K562 (cell line): ENCODE measurements at regions not wholly inside any gene's neighbourhood (a gene's known extent, or its start where the extent isn't known, plus 50 kb on each side); places are given as distances from the start of the nearest gene placed in this dataset.

Experiments
- BRF1 ChIP-seq: IDR thresholded peaks from 3 replicates; pipeline ENCODE4 v1.6.1; 2011; ENCODE audit warnings: borderline replicate concordance, mild to moderate bottlenecking; ENCODE audit not compliant: insufficient read length; ENCODE audit errors: extremely low read depth
- MEF2D ChIP-seq: conservative IDR thresholded peaks from 2 replicates; pipeline ENCODE4 v1.6.1; 2016; ENCODE audit warnings: low read depth, missing genetic modification characterization, missing compliant biosample characterization
- TRIM28 ChIP-seq: fragments of 450-650 bp; IDR thresholded peaks from 2 replicates; pipeline ENCODE4 v1.6.1; 2017
- TF ChIP-seq, protein P1 (sequence below): fragments of 450-650 bp; IDR thresholded peaks from 2 replicates; pipeline ENCODE4 v1.6.1; 2016; ENCODE audit warnings: mild to moderate bottlenecking, moderate library complexity
- TF ChIP-seq, protein P2 (sequence below), 2 experiments: fragments of 250-450 bp in 1 of 2; fragments of 450-650 bp in 1 of 2; sonication (Bioruptor Pico) in 1 of 2; IDR thresholded peaks; 2 replicates each; pipeline versions ENCODE4 v1.6.1 to v1.8.0; 2016 to 2021; ENCODE audit warnings: mild to moderate bottlenecking in 2 of 2, moderate library complexity in 2 of 2, missing compliant biosample characterization in 1 of 2, missing genetic modification characterization in 1 of 2

DNA sequence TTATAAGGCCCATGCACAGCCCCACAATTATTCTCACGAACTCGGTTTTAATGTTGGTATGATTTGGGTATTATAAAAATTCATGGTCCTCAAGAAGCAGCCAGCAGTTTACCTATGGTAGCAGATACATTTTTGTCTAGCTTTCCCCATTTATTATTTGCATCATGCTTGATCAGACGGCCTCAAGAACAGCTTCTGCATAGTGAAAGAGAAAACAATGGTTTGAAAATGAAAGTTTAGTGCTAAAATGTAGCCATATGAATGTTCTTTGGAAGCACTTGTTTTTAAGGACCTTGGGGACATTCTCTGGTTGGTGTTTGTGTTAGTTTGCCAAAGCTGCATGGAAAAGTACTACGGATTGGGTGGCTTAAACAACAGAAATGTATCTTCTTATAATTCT lies 72.4 kb upstream of the CPHXL start (continued):
- TF ChIP-seq, protein P1, sequence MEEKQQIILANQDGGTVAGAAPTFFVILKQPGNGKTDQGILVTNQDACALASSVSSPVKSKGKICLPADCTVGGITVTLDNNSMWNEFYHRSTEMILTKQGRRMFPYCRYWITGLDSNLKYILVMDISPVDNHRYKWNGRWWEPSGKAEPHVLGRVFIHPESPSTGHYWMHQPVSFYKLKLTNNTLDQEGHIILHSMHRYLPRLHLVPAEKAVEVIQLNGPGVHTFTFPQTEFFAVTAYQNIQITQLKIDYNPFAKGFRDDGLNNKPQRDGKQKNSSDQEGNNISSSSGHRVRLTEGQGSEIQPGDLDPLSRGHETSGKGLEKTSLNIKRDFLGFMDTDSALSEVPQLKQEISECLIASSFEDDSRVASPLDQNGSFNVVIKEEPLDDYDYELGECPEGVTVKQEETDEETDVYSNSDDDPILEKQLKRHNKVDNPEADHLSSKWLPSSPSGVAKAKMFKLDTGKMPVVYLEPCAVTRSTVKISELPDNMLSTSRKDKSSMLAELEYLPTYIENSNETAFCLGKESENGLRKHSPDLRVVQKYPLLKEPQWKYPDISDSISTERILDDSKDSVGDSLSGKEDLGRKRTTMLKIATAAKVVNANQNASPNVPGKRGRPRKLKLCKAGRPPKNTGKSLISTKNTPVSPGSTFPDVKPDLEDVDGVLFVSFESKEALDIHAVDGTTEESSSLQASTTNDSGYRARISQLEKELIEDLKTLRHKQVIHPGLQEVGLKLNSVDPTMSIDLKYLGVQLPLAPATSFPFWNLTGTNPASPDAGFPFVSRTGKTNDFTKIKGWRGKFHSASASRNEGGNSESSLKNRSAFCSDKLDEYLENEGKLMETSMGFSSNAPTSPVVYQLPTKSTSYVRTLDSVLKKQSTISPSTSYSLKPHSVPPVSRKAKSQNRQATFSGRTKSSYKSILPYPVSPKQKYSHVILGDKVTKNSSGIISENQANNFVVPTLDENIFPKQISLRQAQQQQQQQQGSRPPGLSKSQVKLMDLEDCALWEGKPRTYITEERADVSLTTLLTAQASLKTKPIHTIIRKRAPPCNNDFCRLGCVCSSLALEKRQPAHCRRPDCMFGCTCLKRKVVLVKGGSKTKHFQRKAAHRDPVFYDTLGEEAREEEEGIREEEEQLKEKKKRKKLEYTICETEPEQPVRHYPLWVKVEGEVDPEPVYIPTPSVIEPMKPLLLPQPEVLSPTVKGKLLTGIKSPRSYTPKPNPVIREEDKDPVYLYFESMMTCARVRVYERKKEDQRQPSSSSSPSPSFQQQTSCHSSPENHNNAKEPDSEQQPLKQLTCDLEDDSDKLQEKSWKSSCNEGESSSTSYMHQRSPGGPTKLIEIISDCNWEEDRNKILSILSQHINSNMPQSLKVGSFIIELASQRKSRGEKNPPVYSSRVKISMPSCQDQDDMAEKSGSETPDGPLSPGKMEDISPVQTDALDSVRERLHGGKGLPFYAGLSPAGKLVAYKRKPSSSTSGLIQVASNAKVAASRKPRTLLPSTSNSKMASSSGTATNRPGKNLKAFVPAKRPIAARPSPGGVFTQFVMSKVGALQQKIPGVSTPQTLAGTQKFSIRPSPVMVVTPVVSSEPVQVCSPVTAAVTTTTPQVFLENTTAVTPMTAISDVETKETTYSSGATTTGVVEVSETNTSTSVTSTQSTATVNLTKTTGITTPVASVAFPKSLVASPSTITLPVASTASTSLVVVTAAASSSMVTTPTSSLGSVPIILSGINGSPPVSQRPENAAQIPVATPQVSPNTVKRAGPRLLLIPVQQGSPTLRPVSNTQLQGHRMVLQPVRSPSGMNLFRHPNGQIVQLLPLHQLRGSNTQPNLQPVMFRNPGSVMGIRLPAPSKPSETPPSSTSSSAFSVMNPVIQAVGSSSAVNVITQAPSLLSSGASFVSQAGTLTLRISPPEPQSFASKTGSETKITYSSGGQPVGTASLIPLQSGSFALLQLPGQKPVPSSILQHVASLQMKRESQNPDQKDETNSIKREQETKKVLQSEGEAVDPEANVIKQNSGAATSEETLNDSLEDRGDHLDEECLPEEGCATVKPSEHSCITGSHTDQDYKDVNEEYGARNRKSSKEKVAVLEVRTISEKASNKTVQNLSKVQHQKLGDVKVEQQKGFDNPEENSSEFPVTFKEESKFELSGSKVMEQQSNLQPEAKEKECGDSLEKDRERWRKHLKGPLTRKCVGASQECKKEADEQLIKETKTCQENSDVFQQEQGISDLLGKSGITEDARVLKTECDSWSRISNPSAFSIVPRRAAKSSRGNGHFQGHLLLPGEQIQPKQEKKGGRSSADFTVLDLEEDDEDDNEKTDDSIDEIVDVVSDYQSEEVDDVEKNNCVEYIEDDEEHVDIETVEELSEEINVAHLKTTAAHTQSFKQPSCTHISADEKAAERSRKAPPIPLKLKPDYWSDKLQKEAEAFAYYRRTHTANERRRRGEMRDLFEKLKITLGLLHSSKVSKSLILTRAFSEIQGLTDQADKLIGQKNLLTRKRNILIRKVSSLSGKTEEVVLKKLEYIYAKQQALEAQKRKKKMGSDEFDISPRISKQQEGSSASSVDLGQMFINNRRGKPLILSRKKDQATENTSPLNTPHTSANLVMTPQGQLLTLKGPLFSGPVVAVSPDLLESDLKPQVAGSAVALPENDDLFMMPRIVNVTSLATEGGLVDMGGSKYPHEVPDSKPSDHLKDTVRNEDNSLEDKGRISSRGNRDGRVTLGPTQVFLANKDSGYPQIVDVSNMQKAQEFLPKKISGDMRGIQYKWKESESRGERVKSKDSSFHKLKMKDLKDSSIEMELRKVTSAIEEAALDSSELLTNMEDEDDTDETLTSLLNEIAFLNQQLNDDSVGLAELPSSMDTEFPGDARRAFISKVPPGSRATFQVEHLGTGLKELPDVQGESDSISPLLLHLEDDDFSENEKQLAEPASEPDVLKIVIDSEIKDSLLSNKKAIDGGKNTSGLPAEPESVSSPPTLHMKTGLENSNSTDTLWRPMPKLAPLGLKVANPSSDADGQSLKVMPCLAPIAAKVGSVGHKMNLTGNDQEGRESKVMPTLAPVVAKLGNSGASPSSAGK = no peak
- TF ChIP-seq, protein P2, sequence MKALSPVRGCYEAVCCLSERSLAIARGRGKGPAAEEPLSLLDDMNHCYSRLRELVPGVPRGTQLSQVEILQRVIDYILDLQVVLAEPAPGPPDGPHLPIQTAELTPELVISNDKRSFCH (CRISPR knock-in tag; IDR thresholded peaks at IDR 0.05) = no peak
- TF ChIP-seq, protein P2 (tag; IDR thresholded peaks at IDR 0.05) = no peak
- TF ChIP-seq BRF1 (no peak), TRIM28 (no peak), MEF2D (no peak)
